Mammary epithelial cell (primary cell): ENCODE measurements at regions not wholly inside any gene's neighbourhood (a gene's known extent, or its start where the extent isn't known, plus 50 kb on each side); places are given as distances from the start of the nearest gene placed in this dataset.

Experiments
- CTCF ChIP-seq, 2 donors: IDR thresholded peaks in 1 of 2; conservative IDR thresholded peaks in 1 of 2; 2 replicates each; pipeline ENCODE4 v1.5.1; 2011 to 2012; ENCODE audit warnings: inconsistent platforms in 2 of 2, low read length in 2 of 2, mild to moderate bottlenecking in 2 of 2, control low read depth in 1 of 2, low read depth in 1 of 2; ENCODE audit not compliant: insufficient read depth in 1 of 2; ENCODE audit errors: extremely low read depth in 1 of 2
- EZH2 ChIP-seq: IDR thresholded peaks from 2 replicates; pipeline ENCODE4 v1.6.1; 2012; ENCODE audit warnings: low read length, inconsistent platforms, borderline replicate concordance

GRCh38 chr14:87067591-87067990 lies 925.4 kb downstream of the GALC start:
- TF ChIP-seq CTCF (conservative IDR thresholded peaks at IDR 0.05 in 1 of 2, IDR thresholded peaks at IDR 0.05 in 1 of 2; ENCODE audit: extremely low read depth in 1 of 2, insufficient read depth in 1 of 2, low read depth in 1 of 2, low read length in 2 of 2) (no peak), EZH2 (no peak)
